ENCODE measurements at regions not wholly inside any gene's neighbourhood (a gene's known extent, or its start where the extent isn't known, plus 50 kb on each side); places are given as distances from the start of the nearest gene placed in this dataset.

DNA sequence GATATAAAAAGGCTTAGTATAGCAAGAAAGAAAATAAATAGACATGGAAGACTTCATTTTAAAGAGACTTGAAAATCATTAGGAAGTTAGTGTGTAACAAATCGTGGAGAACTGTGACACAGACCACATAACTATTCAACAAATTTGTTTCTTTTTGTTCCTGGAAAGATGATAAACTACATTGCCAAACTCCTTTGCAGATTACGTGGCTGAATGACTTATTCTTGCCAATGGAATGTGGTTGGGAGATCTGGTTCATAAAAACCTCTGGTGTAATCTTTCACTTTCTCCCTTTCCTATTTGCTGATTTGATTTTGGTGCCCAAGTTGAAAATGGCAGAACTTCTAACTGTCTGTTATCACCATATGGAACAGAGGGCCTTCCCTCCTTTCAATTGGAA, 328.9 kb upstream of the MEF2C start:
- no peaks in the 10 kb centered on the region for H3K36me3 ChIP-seq
- H3K27me3 ChIP-seq (ENCODE audit: low read depth) = no peaks in the 10 kb centered on the region
- DNase-seq = no peak
- H3K9me3 ChIP-seq (replicated peaks) = no peaks in the 10 kb centered on the region
- TF ChIP-seq, protein P1, sequence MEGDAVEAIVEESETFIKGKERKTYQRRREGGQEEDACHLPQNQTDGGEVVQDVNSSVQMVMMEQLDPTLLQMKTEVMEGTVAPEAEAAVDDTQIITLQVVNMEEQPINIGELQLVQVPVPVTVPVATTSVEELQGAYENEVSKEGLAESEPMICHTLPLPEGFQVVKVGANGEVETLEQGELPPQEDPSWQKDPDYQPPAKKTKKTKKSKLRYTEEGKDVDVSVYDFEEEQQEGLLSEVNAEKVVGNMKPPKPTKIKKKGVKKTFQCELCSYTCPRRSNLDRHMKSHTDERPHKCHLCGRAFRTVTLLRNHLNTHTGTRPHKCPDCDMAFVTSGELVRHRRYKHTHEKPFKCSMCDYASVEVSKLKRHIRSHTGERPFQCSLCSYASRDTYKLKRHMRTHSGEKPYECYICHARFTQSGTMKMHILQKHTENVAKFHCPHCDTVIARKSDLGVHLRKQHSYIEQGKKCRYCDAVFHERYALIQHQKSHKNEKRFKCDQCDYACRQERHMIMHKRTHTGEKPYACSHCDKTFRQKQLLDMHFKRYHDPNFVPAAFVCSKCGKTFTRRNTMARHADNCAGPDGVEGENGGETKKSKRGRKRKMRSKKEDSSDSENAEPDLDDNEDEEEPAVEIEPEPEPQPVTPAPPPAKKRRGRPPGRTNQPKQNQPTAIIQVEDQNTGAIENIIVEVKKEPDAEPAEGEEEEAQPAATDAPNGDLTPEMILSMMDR (IDR thresholded peaks at IDR 0.05; ENCODE audit: borderline replicate concordance) = no peak
- H3K4me3 ChIP-seq = no peak overlapping the region
- H3K4me1 ChIP-seq = no peaks in the 10 kb centered on the region
- no peak overlapping the region for H3K27ac ChIP-seq (replicated peaks)
- intact Hi-C loops (cut with micrococcal nuclease) = no loop called here

DNA sequence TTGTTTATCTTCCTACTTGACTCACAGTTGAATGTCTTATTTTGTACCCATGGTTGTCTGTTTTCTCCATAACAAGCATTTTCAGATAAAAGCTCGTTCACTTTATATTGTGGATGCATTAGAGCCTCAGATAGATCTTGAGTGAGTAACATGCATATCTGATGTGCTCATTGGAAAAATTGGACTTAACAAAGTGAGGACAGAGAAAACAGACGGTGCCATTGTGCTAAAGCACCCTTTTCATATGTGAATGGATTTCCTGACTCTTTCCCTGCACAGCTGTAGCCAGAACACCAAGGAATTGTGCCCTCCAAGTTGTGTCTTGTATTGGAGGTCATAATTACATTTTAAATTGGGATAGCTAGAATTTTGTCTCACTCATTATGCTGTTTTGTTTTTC, 325.8 kb upstream of the MEF2C start:
- intact Hi-C loops (cut with micrococcal nuclease) = no loop called here
- TF ChIP-seq, protein P1 (IDR thresholded peaks at IDR 0.05; ENCODE audit: borderline replicate concordance) = no peak
- H3K9me3 ChIP-seq (replicated peaks) = no peaks in the 10 kb centered on the region

DNA sequence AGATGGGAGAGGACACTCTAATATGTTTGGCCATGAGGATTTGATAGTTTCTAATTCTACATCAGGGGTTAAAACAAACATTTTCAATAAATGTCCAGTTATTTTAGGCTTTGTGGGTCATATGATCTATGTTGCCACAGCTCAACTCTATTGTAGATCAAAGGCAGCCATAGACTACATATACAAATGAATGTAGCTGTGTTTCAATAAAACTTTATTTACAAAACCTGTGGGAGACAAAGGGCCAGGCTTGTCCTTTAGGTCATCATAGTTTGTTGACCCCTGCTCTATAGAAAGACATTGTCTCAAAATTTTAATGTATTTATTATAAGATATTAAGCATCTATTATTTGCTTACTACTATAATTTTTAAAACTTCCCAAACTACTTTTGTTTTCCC, 325.4 kb upstream of the MEF2C start:
- TF ChIP-seq, protein P1 (IDR thresholded peaks at IDR 0.05; ENCODE audit: borderline replicate concordance) = no peak
- DNase-seq = no peak
- Histone ChIP-seq H3K9me3 (replicated peaks) (no peaks in the 10 kb centered on the region), H3K4me1 (no peaks in the 10 kb centered on the region), H3K36me3 (no peaks in the 10 kb centered on the region), H3K27ac (replicated peaks) (no peak overlapping the region), H3K4me3 (no peak overlapping the region), H3K27me3 (ENCODE audit: low read depth) (no peaks in the 10 kb centered on the region)
- intact Hi-C loops (cut with micrococcal nuclease) = no loop called here

More for the DNA sequence above, 325.8 kb upstream of the MEF2C start:
- Histone ChIP-seq H3K4me3 (no peak overlapping the region), H3K27ac (replicated peaks) (no peak overlapping the region), H3K4me1 (no peaks in the 10 kb centered on the region), H3K36me3 (no peaks in the 10 kb centered on the region), H3K27me3 (ENCODE audit: low read depth) (no peaks in the 10 kb centered on the region)
- DNase-seq = no peak

DNA sequence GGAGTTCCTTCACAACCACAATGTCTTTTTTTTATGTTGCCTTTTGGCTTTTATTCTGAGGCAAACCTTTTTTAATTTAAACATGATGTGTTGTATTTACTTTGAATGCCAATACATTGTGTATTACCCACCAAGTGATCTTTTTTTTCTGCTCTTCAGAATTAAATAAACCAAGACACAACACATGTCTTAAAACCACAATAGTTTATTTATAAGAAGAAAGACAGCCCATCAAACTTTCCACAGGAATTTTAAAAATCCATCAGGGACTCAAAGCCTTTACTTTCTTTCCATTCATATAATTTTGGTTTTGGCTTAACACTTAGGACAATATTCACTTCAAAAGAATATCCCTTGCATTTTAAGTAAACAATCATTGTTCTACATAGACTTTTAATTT, 321.8 kb upstream of the MEF2C start:
- peaks cover 15% of the 10 kb centered on the region for H3K9me3 ChIP-seq (replicated peaks)
- H3K36me3 ChIP-seq = no peaks in the 10 kb centered on the region
- no peak for DNase-seq
- no peak overlapping the region for H3K4me3 ChIP-seq
- H3K4me1 ChIP-seq = no peaks in the 10 kb centered on the region
- no peak overlapping the region for H3K27ac ChIP-seq (replicated peaks)
- no peaks in the 10 kb centered on the region for H3K27me3 ChIP-seq (ENCODE audit: low read depth)
- intact Hi-C loops (cut with micrococcal nuclease) = no loop called here
- TF ChIP-seq, protein P1 (IDR thresholded peaks at IDR 0.05; ENCODE audit: borderline replicate concordance) = no peak

DNA sequence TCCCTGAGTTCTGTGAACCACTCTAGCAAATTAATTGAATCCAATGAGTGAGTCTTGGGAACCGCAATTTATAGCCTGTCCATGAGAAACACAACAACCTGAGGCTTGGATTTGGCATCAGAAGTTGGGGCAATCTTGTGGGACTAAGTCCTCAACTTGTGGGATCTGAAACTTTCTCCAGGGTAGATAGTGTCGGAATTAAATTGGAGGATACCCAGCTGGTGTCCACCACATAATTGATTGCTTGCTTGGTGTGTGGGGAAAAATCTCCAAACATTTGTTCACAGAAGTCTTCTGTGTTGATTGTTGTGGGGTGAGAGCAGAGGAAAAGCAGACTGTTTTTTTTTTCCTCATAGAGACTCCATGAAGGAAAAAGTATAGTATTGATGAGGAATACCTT, 320.6 kb upstream of the MEF2C start:
- Histone ChIP-seq H3K9me3 (replicated peaks) (peaks cover 27% of the 10 kb centered on the region), H3K4me3 (no peak overlapping the region), H3K27ac (replicated peaks) (no peak overlapping the region), H3K36me3 (no peaks in the 10 kb centered on the region), H3K4me1 (no peaks in the 10 kb centered on the region), H3K27me3 (ENCODE audit: low read depth) (no peaks in the 10 kb centered on the region)
- intact Hi-C loops (cut with micrococcal nuclease) = no loop called here
- TF ChIP-seq, protein P1 (IDR thresholded peaks at IDR 0.05; ENCODE audit: borderline replicate concordance) = no peak
- DNase-seq = no peak

DNA sequence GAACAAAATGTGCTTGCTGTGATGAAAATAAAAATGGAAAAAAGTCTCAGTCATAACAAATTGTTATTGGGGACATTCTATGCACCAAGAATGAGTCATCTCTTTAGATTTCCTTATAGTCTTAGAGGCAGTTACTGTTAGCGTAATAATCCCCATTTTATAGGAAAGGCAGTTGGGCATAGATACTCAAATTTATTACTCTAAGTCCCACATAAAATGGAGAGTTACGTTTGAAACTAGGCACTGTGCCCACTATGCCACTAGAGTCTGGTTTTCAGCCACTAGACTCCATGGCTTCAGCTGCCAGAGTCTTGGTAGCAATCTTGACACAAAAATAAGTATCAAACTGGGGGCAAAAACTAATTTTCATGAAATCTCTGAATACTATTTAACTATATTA, 317.9 kb upstream of the MEF2C start:
- intact Hi-C loops (cut with micrococcal nuclease) = no loop called here
- peaks cover 54% of the 10 kb centered on the region for H3K9me3 ChIP-seq (replicated peaks)
- no peak overlapping the region for H3K4me3 ChIP-seq
- no peaks in the 10 kb centered on the region for H3K4me1 ChIP-seq
- TF ChIP-seq, protein P1 (IDR thresholded peaks at IDR 0.05; ENCODE audit: borderline replicate concordance) = no peak
- DNase-seq = no peak
- no peak overlapping the region for H3K27ac ChIP-seq (replicated peaks)
- H3K27me3 ChIP-seq (ENCODE audit: low read depth) = no peaks in the 10 kb centered on the region
- no peaks in the 10 kb centered on the region for H3K36me3 ChIP-seq

Measured in left ventricle myocardium inferior (tissue), 1 donor.